ENCODE measurements at regions not wholly inside any gene's neighbourhood (a gene's known extent, or its start where the extent isn't known, plus 50 kb on each side); places are given as distances from the start of the nearest gene placed in this dataset.

GRCh38 chr11:29480981-29481380, 535.8 kb downstream of the KCNA4 start:
- Mint-ChIP-seq H3K36me3 (ENCODE audit: low read depth, unreplicated experiment) (no peaks in the 10 kb centered on the region), H3K27ac (ENCODE audit: unreplicated experiment) (no peak overlapping the region), H3K9me3 (ENCODE audit: unreplicated experiment) (no peaks in the 10 kb centered on the region), H3K4me1 (ENCODE audit: unreplicated experiment) (no peaks in the 10 kb centered on the region), H3K27me3 (ENCODE audit: unreplicated experiment) (no peaks in the 10 kb centered on the region), H3K4me3 (ENCODE audit: unreplicated experiment) (no peak overlapping the region)
- DNase-seq (ENCODE audit: low spot score): no peak
- TF ChIP-seq, protein P1, sequence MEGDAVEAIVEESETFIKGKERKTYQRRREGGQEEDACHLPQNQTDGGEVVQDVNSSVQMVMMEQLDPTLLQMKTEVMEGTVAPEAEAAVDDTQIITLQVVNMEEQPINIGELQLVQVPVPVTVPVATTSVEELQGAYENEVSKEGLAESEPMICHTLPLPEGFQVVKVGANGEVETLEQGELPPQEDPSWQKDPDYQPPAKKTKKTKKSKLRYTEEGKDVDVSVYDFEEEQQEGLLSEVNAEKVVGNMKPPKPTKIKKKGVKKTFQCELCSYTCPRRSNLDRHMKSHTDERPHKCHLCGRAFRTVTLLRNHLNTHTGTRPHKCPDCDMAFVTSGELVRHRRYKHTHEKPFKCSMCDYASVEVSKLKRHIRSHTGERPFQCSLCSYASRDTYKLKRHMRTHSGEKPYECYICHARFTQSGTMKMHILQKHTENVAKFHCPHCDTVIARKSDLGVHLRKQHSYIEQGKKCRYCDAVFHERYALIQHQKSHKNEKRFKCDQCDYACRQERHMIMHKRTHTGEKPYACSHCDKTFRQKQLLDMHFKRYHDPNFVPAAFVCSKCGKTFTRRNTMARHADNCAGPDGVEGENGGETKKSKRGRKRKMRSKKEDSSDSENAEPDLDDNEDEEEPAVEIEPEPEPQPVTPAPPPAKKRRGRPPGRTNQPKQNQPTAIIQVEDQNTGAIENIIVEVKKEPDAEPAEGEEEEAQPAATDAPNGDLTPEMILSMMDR (IDR thresholded peaks at IDR 0.05; ENCODE audit: unreplicated experiment): no peak

DNA sequence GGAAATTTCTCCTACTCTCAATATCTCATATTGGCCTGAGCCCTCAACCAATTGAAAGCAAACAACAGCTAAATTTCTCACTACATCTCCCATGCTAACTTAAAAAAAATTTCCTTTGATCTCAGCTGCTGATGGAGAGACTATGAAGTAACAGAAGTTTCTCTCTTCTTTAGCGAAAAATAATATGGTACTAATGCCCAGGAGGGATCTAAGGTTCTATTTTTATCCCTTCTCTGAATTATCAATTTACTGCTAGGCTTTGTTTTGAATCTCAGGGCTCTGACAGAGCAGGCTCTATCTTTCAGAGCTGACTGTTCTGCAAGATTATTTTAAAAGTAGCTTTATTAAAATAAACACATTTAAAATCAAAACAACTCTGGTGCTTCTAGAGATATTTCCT, 558.6 kb downstream of the KCNA4 start:
- no peak overlapping the region for H3K4me3 Mint-ChIP-seq (ENCODE audit: unreplicated experiment)
- H3K9me3 Mint-ChIP-seq (ENCODE audit: unreplicated experiment): no peaks in the 10 kb centered on the region
- H3K27me3 Mint-ChIP-seq (ENCODE audit: unreplicated experiment): peaks cover 2% of the 10 kb centered on the region
- peaks cover under 1% of the 10 kb centered on the region for H3K4me1 Mint-ChIP-seq (ENCODE audit: unreplicated experiment)
- H3K36me3 Mint-ChIP-seq (ENCODE audit: low read depth, unreplicated experiment): no peaks in the 10 kb centered on the region
- no peak for DNase-seq (ENCODE audit: low spot score)
- TF ChIP-seq, protein P1 (IDR thresholded peaks at IDR 0.05; ENCODE audit: unreplicated experiment): no peak
- no peak overlapping the region for H3K27ac Mint-ChIP-seq (ENCODE audit: unreplicated experiment)

DNA sequence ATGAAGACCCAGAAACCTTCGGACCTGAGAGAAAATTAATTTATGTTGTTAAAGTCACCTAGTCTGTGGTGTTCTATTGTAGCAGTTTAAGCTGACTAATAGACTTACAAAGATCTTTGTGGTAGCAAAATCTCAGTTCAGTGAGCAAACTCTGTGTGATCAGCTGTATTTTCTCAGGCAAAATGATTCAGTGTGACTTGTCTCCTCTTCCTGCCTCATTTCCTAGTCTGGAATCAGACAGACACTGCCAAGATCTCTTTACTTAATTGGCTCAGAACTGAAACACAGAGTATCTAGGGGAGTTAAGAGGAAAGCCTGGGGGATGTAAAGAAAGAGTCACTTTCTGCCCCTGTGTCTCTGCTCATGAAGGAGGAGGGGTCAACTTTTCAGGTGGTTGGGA, 564.7 kb downstream of the KCNA4 start:
- TF ChIP-seq, protein P1 (IDR thresholded peaks at IDR 0.05; ENCODE audit: unreplicated experiment): no peak
- H3K9me3 Mint-ChIP-seq (ENCODE audit: unreplicated experiment): no peaks in the 10 kb centered on the region
- no peaks in the 10 kb centered on the region for H3K36me3 Mint-ChIP-seq (ENCODE audit: low read depth, unreplicated experiment)
- DNase-seq (ENCODE audit: low spot score): no peak
- H3K27me3 Mint-ChIP-seq (ENCODE audit: unreplicated experiment): no peaks in the 10 kb centered on the region
- H3K4me3 Mint-ChIP-seq (ENCODE audit: unreplicated experiment): no peak overlapping the region
- no peak overlapping the region for H3K27ac Mint-ChIP-seq (ENCODE audit: unreplicated experiment)
- peaks cover 13% of the 10 kb centered on the region for H3K4me1 Mint-ChIP-seq (ENCODE audit: unreplicated experiment)

GRCh38 chr11:29449281-29450074, 567.4 kb downstream of the KCNA4 start:
- H3K4me1 Mint-ChIP-seq (ENCODE audit: unreplicated experiment): peaks cover 13% of the 10 kb centered on the region
- no peaks in the 10 kb centered on the region for H3K36me3 Mint-ChIP-seq (ENCODE audit: low read depth, unreplicated experiment)
- no peaks in the 10 kb centered on the region for H3K9me3 Mint-ChIP-seq (ENCODE audit: unreplicated experiment)
- no peak for DNase-seq (ENCODE audit: low spot score)
- no peak overlapping the region for H3K27ac Mint-ChIP-seq (ENCODE audit: unreplicated experiment)
- H3K4me3 Mint-ChIP-seq (ENCODE audit: unreplicated experiment): no peak overlapping the region
- peaks cover 2% of the 10 kb centered on the region for H3K27me3 Mint-ChIP-seq (ENCODE audit: unreplicated experiment)
- TF ChIP-seq, protein P1 (IDR thresholded peaks at IDR 0.05; ENCODE audit: unreplicated experiment): no peak

DNA sequence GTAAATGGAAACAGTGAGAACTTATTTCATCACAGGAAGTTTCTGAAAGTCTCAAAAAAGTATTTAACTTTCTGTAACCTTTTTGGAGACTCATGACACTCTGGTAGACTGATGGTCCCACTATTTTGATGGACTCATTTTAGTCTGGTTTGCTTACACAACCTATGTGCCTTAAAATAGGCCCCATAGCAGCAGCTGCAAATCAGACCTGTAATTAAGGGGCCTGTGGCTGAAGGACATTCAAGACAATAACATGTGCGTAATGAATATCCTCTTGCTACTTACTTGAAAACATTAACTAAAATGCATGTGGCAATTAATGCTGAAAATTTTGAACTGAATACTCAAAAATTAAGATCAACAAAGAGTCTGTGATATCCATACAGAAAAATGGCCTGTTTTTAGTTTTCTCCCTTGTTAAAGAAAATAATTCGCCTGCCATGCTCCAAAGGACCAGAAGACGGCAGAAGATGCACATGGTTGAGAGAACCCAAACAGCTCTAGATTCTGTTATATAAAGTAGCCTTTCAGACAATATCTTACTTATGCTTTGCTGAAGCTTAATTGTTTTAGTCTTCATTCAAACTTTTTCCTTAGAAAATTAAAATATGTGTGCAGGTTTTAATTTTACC, 568.5 kb downstream of the KCNA4 start:
- no peaks in the 10 kb centered on the region for H3K36me3 Mint-ChIP-seq (ENCODE audit: low read depth, unreplicated experiment)
- H3K9me3 Mint-ChIP-seq (ENCODE audit: unreplicated experiment): no peaks in the 10 kb centered on the region
- H3K4me3 Mint-ChIP-seq (ENCODE audit: unreplicated experiment): no peak overlapping the region
- TF ChIP-seq, protein P1 (IDR thresholded peaks at IDR 0.05; ENCODE audit: unreplicated experiment): peak; percentile 21
- peaks cover 2% of the 10 kb centered on the region for H3K27me3 Mint-ChIP-seq (ENCODE audit: unreplicated experiment)
- DNase-seq (ENCODE audit: low spot score): peak; percentile 10
- H3K4me1 Mint-ChIP-seq (ENCODE audit: unreplicated experiment): peaks cover 13% of the 10 kb centered on the region
- no peak overlapping the region for H3K27ac Mint-ChIP-seq (ENCODE audit: unreplicated experiment)

Data from endothelial cell (in vitro differentiated cells).